NCI-H1436 (cell line): ENCODE measurements at regions not wholly inside any gene's neighbourhood (a gene's known extent, or its start where the extent isn't known, plus 50 kb on each side); places are given as distances from the start of the nearest gene placed in this dataset.
"Not testable (repeated sequence)": the region's sequence is repeated elsewhere in the genome, so short reads cannot be mapped to it uniquely, and the experiment has no call there.

ENCODE experiments used
- DNase-seq: peaks from one replicate; lab custom pipeline; 2025; lab: John Stamatoyannopoulos, UW

GRCh38 chr14:87815121-87815520 lies 177.9 kb downstream of the GALC start:
- DNase-seq = no peak

GRCh38 chr14:87813686-87814085 lies 179.3 kb downstream of the GALC start:
- no peak for DNase-seq

- DNase-seq = no peak
Measured at GRCh38 chr14:87813211-87813610, 179.8 kb downstream of the GALC start.

- no peak for DNase-seq
Measured at GRCh38 chr14:87811246-87811645, 181.7 kb downstream of the GALC start.

- DNase-seq = no peak
Measured at GRCh38 chr14:87810711-87811110, 182.3 kb downstream of the GALC start.

GRCh38 chr14:87809261-87809660 lies 183.7 kb downstream of the GALC start:
- DNase-seq = no peak

- DNase-seq = no peak
Measured at GRCh38 chr14:87805315-87805723, 187.7 kb downstream of the GALC start.

GRCh38 chr14:87800216-87800615 lies 192.8 kb downstream of the GALC start:
- no peak for DNase-seq

- no peak for DNase-seq
Measured at GRCh38 chr14:87799400-87799799, 193.6 kb downstream of the GALC start.

- no peak for DNase-seq
Measured at GRCh38 chr14:87797001-87797400, 196.0 kb downstream of the GALC start.

GRCh38 chr14:87794561-87794960 lies 198.4 kb downstream of the GALC start:
- DNase-seq = no peak

GRCh38 chr14:87785897-87786296 lies 207.1 kb downstream of the GALC start:
- no peak for DNase-seq

- no peak for DNase-seq
Measured at GRCh38 chr14:87784386-87784785, 208.6 kb downstream of the GALC start.

GRCh38 chr14:87783071-87783470 lies 209.9 kb downstream of the GALC start:
- no peak for DNase-seq

- no peak for DNase-seq
Measured at GRCh38 chr14:87772854-87773253, 220.1 kb downstream of the GALC start.

GRCh38 chr14:87767567-87767901 lies 225.4 kb downstream of the GALC start:
- no peak for DNase-seq

- DNase-seq = no peak
Measured at GRCh38 chr14:87758876-87759275, 234.1 kb downstream of the GALC start.

- no peak for DNase-seq
Measured at GRCh38 chr14:87756661-87757060, 236.3 kb downstream of the GALC start.

GRCh38 chr14:87754520-87755223 lies 238.3 kb downstream of the GALC start:
- no peak for DNase-seq

- no peak for DNase-seq
Measured at GRCh38 chr14:87748558-87748957, 244.4 kb downstream of the GALC start.

GRCh38 chr14:87745507-87746118 lies 247.4 kb downstream of the GALC start:
- DNase-seq = peak; percentile 38

- DNase-seq = not testable (repeated sequence)
Measured at GRCh38 chr14:87734577-87735360, 258.2 kb downstream of the GALC start.

GRCh38 chr14:87733115-87733514 lies 259.9 kb downstream of the GALC start:
- not testable (repeated sequence) for DNase-seq
